Gastrocnemius medialis (tissue), 4 donors: ENCODE measurements at regions not wholly inside any gene's neighbourhood (a gene's known extent, or its start where the extent isn't known, plus 50 kb on each side); places are given as distances from the start of the nearest gene placed in this dataset.

Source experiments
- ATAC-seq, 2 donors: fragments of 150-250 bp; one replicate each; pipeline ENCODE4 v1.9.1; 2016
- DNase-seq, 2 donors: peaks; one replicate each; pipeline ENCODE4 v3.0.0-alpha.2; 2019
- H3K27ac ChIP-seq, 4 donors: fragments of 200-600 bp; sonication (generic); 1 replicate in 1 of 4; 2 replicates in 3 of 4; pipeline ENCODE4 v1.5.1; 2016 to 2018; ENCODE audit warnings: mild to moderate bottlenecking in 2 of 4, moderate library complexity in 1 of 4
- H3K27me3 ChIP-seq, 3 donors: fragments of 200-600 bp; sonication (generic) in 2 of 3; 1 replicate in 1 of 3; 2 replicates in 2 of 3; pipeline versions ENCODE4 v1.5.1 to v1.6.0; 2016 to 2019; ENCODE audit warnings: mild to moderate bottlenecking in 1 of 3, moderate library complexity in 1 of 3
- H3K36me3 ChIP-seq, 2 donors: fragments of 200-600 bp; sonication (generic) in 1 of 2; one replicate each; pipeline ENCODE4 v1.5.1; 2017 to 2018
- H3K4me1 ChIP-seq, 2 donors: fragments of 200-600 bp; sonication (generic) in 1 of 2; one replicate each; pipeline ENCODE4 v1.5.1; 2016 to 2017; ENCODE audit warnings: mild to moderate bottlenecking in 2 of 2
- H3K4me3 ChIP-seq, 4 donors: fragments of 200-600 bp; sonication (generic) in 3 of 4; 1 replicate in 1 of 4; 2 replicates in 3 of 4; pipeline ENCODE4 v1.5.1; 2016 to 2019; ENCODE audit warnings: mild to moderate bottlenecking in 2 of 4
- H3K9me3 ChIP-seq, 3 donors: fragments of 200-600 bp; sonication (generic) in 2 of 3; 1 replicate in 1 of 3; 2 replicates in 2 of 3; pipeline ENCODE4 v1.5.1; 2016 to 2019
- CTCF ChIP-seq, 5 experiments: fragments of 450-650 bp in 3 of 5; fragments of 200-600 bp in 2 of 5; sonication (generic) in 2 of 5; IDR thresholded peaks in 4 of 5; conservative IDR thresholded peaks in 1 of 5; 1 replicate in 4 of 5; 2 replicates in 1 of 5; pipeline ENCODE4 v1.5.1; 2016 to 2019; ENCODE audit warnings: antibody characterized with exemption in 5 of 5, mild to moderate bottlenecking in 3 of 5, moderate library complexity in 3 of 5
- POLR2A ChIP-seq, 2 donors: fragments of 450-650 bp; IDR thresholded peaks; one replicate each; pipeline ENCODE4 v1.6.1; 2017; ENCODE audit warnings: antibody characterized with exemption in 2 of 2, mild to moderate bottlenecking in 2 of 2, moderate library complexity in 2 of 2
- in situ Hi-C, 4 donors: fragments of 200-750 bp; cut with MboI; loops; one replicate each; pipeline versions ENCODE4 v1.15.0 to v1.8.0; 2017; ENCODE audit warnings: low sequenced_read_pairs in 4 of 4
- intact Hi-C: fragments of 100-400 bp; cut with DNase I; formaldehyde crosslinking; loops from one replicate; pipeline ENCODE4 v1.15.1; 2023; ENCODE audit warnings: low total_unique reads

- Histone ChIP-seq H3K4me1 (peaks cover 18 to 25% of the 10 kb centered on the region in 2 donors), H3K9me3 (no peaks in the 10 kb centered on the region), H3K36me3 (peaks cover 0 to 18% of the 10 kb centered on the region in 2 donors), H3K27ac (peak overlapping the region in 2 of 4 donors; percentile 2 to 11), H3K27me3 (no peaks in the 10 kb centered on the region), H3K4me3 (no peak overlapping the region)
- DNase-seq (no peak), ATAC-seq (no peak)
- intact Hi-C loops = no loop called here
- in situ Hi-C loops = no loop called here
- TF ChIP-seq CTCF (IDR thresholded peaks at IDR 0.05 in 4 of 5, conservative IDR thresholded peaks at IDR 0.05 in 1 of 5) = no peak
- TF ChIP-seq POLR2A (IDR thresholded peaks at IDR 0.05) = no peak
Measured at GRCh38 chr12:124486346-124486963, 81.0 kb downstream of the NCOR2 start.

GRCh38 chr12:124485371-124485770 lies 82.0 kb downstream of the NCOR2 start:
- H3K4me1 ChIP-seq = peaks cover 11 to 25% of the 10 kb centered on the region in 2 donors
- no peak for DNase-seq

GRCh38 chr12:124484526-124484953 lies 82.9 kb downstream of the NCOR2 start:
- TF ChIP-seq POLR2A (IDR thresholded peaks at IDR 0.05) (no peak), CTCF (IDR thresholded peaks at IDR 0.05 in 4 of 5, conservative IDR thresholded peaks at IDR 0.05 in 1 of 5) (no peak)
- ATAC-seq (no peak), DNase-seq (no peak)
- intact Hi-C loops = no loop called here
- Histone ChIP-seq H3K36me3 (peaks cover 0 to 18% of the 10 kb centered on the region in 2 donors), H3K27ac (no peak overlapping the region), H3K4me3 (no peak overlapping the region), H3K27me3 (no peaks in the 10 kb centered on the region), H3K9me3 (no peaks in the 10 kb centered on the region), H3K4me1 (peaks cover 18 to 31% of the 10 kb centered on the region in 2 donors)
- in situ Hi-C loops = no loop called here

More at GRCh38 chr12:124485371-124485770, 82.0 kb downstream of the NCOR2 start:
- ATAC-seq = no peak
- H3K4me3 ChIP-seq = no peak overlapping the region
- TF ChIP-seq CTCF (IDR thresholded peaks at IDR 0.05 in 4 of 5, conservative IDR thresholded peaks at IDR 0.05 in 1 of 5) = no peak
- no peak for TF ChIP-seq POLR2A (IDR thresholded peaks at IDR 0.05)
- no peaks in the 10 kb centered on the region for H3K9me3 ChIP-seq
- H3K36me3 ChIP-seq = peaks cover 0 to 18% of the 10 kb centered on the region in 2 donors
- in situ Hi-C loops (no loop called here), intact Hi-C loops (no loop called here)
- H3K27me3 ChIP-seq = no peaks in the 10 kb centered on the region
- no peak overlapping the region for H3K27ac ChIP-seq

- no peak for DNase-seq
- no peak for TF ChIP-seq POLR2A (IDR thresholded peaks at IDR 0.05)
- TF ChIP-seq CTCF (IDR thresholded peaks at IDR 0.05 in 4 of 5, conservative IDR thresholded peaks at IDR 0.05 in 1 of 5) = no peak
- H3K9me3 ChIP-seq = no peaks in the 10 kb centered on the region
- intact Hi-C loops = no loop called here
- no peak overlapping the region for H3K4me3 ChIP-seq
- H3K27me3 ChIP-seq = no peaks in the 10 kb centered on the region
- peaks cover 18 to 28% of the 10 kb centered on the region in 2 donors for H3K4me1 ChIP-seq
- in situ Hi-C loops = no loop called here
- no peak overlapping the region for H3K27ac ChIP-seq
- peaks cover 0 to 18% of the 10 kb centered on the region in 2 donors for H3K36me3 ChIP-seq
- no peak for ATAC-seq
Measured at GRCh38 chr12:124484067-124484466, 83.3 kb downstream of the NCOR2 start.
